OCI-LY3 (cell line): ENCODE measurements at regions not wholly inside any gene's neighbourhood (a gene's known extent, or its start where the extent isn't known, plus 50 kb on each side); places are given as distances from the start of the nearest gene placed in this dataset.

Experiments
- EZH2phosphoT487 ChIP-seq: fragments of 200-600 bp; shearing (Covaris generic); IDR thresholded peaks from 2 replicates; pipeline ENCODE4 v1.6.1; 2018; ENCODE audit warnings: antibody characterized with exemption, mixed run types, low read depth
- TF ChIP-seq, protein P1 (sequence below): fragments of 200-600, 300-600 bp; sonication (generic); IDR thresholded peaks from 2 replicates; pipeline ENCODE4 v1.5.1; 2014; ENCODE audit warnings: antibody characterized with exemption, low read length, low read depth

DNA sequence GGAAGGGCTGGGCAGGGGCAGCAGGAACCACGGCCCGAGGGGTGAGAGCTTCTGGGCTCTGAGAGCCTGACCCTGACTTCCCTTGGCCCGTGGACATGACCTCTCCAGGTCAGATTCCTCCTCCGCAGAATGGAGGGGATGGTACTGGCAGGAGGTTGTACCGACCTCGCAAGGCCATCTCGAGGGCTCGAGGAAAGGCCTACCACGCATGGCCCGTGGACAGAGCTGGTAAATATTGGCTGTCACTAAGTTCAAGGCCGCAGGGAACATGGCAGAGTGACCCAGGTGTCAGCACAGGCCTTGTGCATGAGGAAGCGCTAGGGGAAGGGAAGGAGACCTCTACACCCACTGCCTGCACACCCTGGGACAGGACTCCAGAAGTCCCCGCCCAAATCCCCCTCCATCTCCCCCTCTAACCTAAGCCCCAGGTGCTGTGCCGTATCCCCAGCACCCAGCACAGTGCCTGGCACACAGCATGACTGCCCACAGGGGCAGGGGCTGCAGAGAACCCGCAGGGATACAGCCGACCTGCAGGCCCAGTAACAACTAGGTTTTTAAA is 54.9 kb upstream of the PPP2R5C start:
- TF ChIP-seq, protein P1, sequence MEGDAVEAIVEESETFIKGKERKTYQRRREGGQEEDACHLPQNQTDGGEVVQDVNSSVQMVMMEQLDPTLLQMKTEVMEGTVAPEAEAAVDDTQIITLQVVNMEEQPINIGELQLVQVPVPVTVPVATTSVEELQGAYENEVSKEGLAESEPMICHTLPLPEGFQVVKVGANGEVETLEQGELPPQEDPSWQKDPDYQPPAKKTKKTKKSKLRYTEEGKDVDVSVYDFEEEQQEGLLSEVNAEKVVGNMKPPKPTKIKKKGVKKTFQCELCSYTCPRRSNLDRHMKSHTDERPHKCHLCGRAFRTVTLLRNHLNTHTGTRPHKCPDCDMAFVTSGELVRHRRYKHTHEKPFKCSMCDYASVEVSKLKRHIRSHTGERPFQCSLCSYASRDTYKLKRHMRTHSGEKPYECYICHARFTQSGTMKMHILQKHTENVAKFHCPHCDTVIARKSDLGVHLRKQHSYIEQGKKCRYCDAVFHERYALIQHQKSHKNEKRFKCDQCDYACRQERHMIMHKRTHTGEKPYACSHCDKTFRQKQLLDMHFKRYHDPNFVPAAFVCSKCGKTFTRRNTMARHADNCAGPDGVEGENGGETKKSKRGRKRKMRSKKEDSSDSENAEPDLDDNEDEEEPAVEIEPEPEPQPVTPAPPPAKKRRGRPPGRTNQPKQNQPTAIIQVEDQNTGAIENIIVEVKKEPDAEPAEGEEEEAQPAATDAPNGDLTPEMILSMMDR: no peak
- TF ChIP-seq EZH2phosphoT487: no peak
